EH (cell line): ENCODE measurements at regions not wholly inside any gene's neighbourhood (a gene's known extent, or its start where the extent isn't known, plus 50 kb on each side); places are given as distances from the start of the nearest gene placed in this dataset.

Experiments used
- DNase-seq: peaks from one replicate; pipeline ENCODE4 v3.0.0-alpha.2; 2015; ENCODE audit warnings: low read depth

- no peak for DNase-seq
Observed at GRCh38 chr12:94749890-94750289, 99.5 kb upstream of the TMCC3 start.

- DNase-seq: no peak
Observed at GRCh38 chr12:94749455-94749854, 99.1 kb upstream of the TMCC3 start.

- DNase-seq: no peak
Observed at GRCh38 chr12:94748726-94749421, 98.5 kb upstream of the TMCC3 start.

- no peak for DNase-seq
Observed at GRCh38 chr12:94745562-94745961, 95.2 kb upstream of the TMCC3 start.

GRCh38 chr12:94743174-94743573 is 92.8 kb upstream of the TMCC3 start:
- DNase-seq: no peak

GRCh38 chr12:94740601-94741362 is 90.4 kb upstream of the TMCC3 start:
- DNase-seq: no peak

GRCh38 chr12:94736820-94737219 is 86.5 kb upstream of the TMCC3 start:
- DNase-seq: no peak

GRCh38 chr12:94736004-94736403 is 85.6 kb upstream of the TMCC3 start:
- no peak for DNase-seq

GRCh38 chr12:94733727-94734126 is 83.4 kb upstream of the TMCC3 start:
- no peak for DNase-seq

- DNase-seq: no peak
Observed at GRCh38 chr12:94732367-94732990, 82.1 kb upstream of the TMCC3 start.

GRCh38 chr12:94731733-94732360 is 81.5 kb upstream of the TMCC3 start:
- no peak for DNase-seq

GRCh38 chr12:94730847-94731246 is 80.5 kb upstream of the TMCC3 start:
- DNase-seq: no peak

GRCh38 chr12:94726236-94726835 is 76.0 kb upstream of the TMCC3 start:
- no peak for DNase-seq

- peak; percentile 39 for DNase-seq
Observed at GRCh38 chr12:94725375-94726168, 75.2 kb upstream of the TMCC3 start.

- DNase-seq: no peak
Observed at GRCh38 chr12:94722664-94723063, 72.3 kb upstream of the TMCC3 start.

- DNase-seq: no peak
Observed at GRCh38 chr12:94721173-94721572, 70.8 kb upstream of the TMCC3 start.

- DNase-seq: no peak
Observed at GRCh38 chr12:94718114-94718513, 67.8 kb upstream of the TMCC3 start.

- no peak for DNase-seq
Observed at GRCh38 chr12:94717656-94718055, 67.3 kb upstream of the TMCC3 start.

GRCh38 chr12:94717108-94717507 is 66.8 kb upstream of the TMCC3 start:
- DNase-seq: no peak

GRCh38 chr12:94716339-94716738 is 66.0 kb upstream of the TMCC3 start:
- DNase-seq: no peak

- DNase-seq: peak; percentile 4
Observed at GRCh38 chr12:94714378-94715114, 64.2 kb upstream of the TMCC3 start.
